ENCODE measurements at regions not wholly inside any gene's neighbourhood (a gene's known extent, or its start where the extent isn't known, plus 50 kb on each side); places are given as distances from the start of the nearest gene placed in this dataset.

DNA sequence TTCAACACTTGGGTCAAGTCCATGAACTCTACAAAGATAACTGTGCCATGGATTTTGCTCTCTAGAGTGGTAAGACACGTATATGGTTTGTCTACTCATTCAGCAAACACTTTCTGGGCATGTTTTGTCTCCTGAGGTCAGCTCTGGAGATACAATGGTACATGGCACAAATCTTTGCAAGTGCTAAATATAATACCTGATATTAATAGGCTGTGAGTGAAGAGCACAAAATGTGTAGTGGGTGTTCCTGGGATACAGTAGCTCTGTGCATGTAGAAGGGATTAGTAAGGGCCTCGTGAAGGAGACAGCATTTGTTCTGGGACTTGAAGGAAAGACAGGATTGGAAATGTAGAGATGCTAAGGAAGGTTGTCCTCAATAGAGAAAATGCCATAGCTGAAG lies 360.9 kb downstream of the BCKDHB start:
- no peaks in the 10 kb centered on the region for H3K27me3 ChIP-seq
- intact Hi-C loops (cut with DNase I; ENCODE audit: low total_unique reads) = no loop called here
- no peaks in the 10 kb centered on the region for H3K9me3 ChIP-seq
- no peak overlapping the region for H3K27ac ChIP-seq
- no peaks in the 10 kb centered on the region for H3K36me3 ChIP-seq
- TF ChIP-seq CTCF (IDR thresholded peaks at IDR 0.05 in 4 of 5, conservative IDR thresholded peaks at IDR 0.05 in 1 of 5) (no peak), POLR2A (IDR thresholded peaks at IDR 0.05) (no peak)
- H3K4me3 ChIP-seq = no peak overlapping the region
- DNase-seq (no peak), ATAC-seq (peak in 1 of 2 donors; percentile 58)
- in situ Hi-C loops (cut with MboI; ENCODE audit: low sequenced_read_pairs in 4 of 4) = no loop called here
- peaks cover 0 to 12% of the 10 kb centered on the region in 2 donors for H3K4me1 ChIP-seq

- no peak overlapping the region for H3K4me3 ChIP-seq
- H3K4me1 ChIP-seq = peaks cover 0 to 12% of the 10 kb centered on the region in 2 donors
- no peak overlapping the region for H3K27ac ChIP-seq
- H3K9me3 ChIP-seq = no peaks in the 10 kb centered on the region
- H3K27me3 ChIP-seq = no peaks in the 10 kb centered on the region
- ATAC-seq (no peak), DNase-seq (no peak)
- intact Hi-C loops (cut with DNase I; ENCODE audit: low total_unique reads) = no loop called here
- H3K36me3 ChIP-seq = no peaks in the 10 kb centered on the region
- in situ Hi-C loops (cut with MboI; ENCODE audit: low sequenced_read_pairs in 4 of 4) = no loop called here
- TF ChIP-seq CTCF (IDR thresholded peaks at IDR 0.05 in 4 of 5, conservative IDR thresholded peaks at IDR 0.05 in 1 of 5) (no peak), POLR2A (IDR thresholded peaks at IDR 0.05) (no peak)
Measured at GRCh38 chr6:80466981-80467380, 360.5 kb downstream of the BCKDHB start.

- intact Hi-C loops (cut with DNase I; ENCODE audit: low total_unique reads) (no loop called here), in situ Hi-C loops (cut with MboI; ENCODE audit: low sequenced_read_pairs in 4 of 4) (no loop called here)
- H3K27me3 ChIP-seq = no peaks in the 10 kb centered on the region
- H3K9me3 ChIP-seq = no peaks in the 10 kb centered on the region
- TF ChIP-seq CTCF (IDR thresholded peaks at IDR 0.05 in 4 of 5, conservative IDR thresholded peaks at IDR 0.05 in 1 of 5) (no peak), POLR2A (IDR thresholded peaks at IDR 0.05) (no peak)
- DNase-seq (no peak), ATAC-seq (no peak)
- H3K36me3 ChIP-seq = no peaks in the 10 kb centered on the region
- H3K27ac ChIP-seq = no peak overlapping the region
- H3K4me1 ChIP-seq = peaks cover 0 to 12% of the 10 kb centered on the region in 2 donors
- H3K4me3 ChIP-seq = no peak overlapping the region
Measured at GRCh38 chr6:80465513-80465912, 359.0 kb downstream of the BCKDHB start.

GRCh38 chr6:80464901-80465300 lies 358.4 kb downstream of the BCKDHB start:
- H3K4me1 ChIP-seq = peaks cover 0 to 12% of the 10 kb centered on the region in 2 donors
- DNase-seq = no peak
- TF ChIP-seq POLR2A (IDR thresholded peaks at IDR 0.05) = no peak
- TF ChIP-seq CTCF (IDR thresholded peaks at IDR 0.05 in 4 of 5, conservative IDR thresholded peaks at IDR 0.05 in 1 of 5) = no peak
- ATAC-seq = no peak
- in situ Hi-C loops (cut with MboI; ENCODE audit: low sequenced_read_pairs in 4 of 4) = no loop called here
- no peaks in the 10 kb centered on the region for H3K9me3 ChIP-seq
- no peak overlapping the region for H3K4me3 ChIP-seq
- no peak overlapping the region for H3K27ac ChIP-seq
- intact Hi-C loops (cut with DNase I; ENCODE audit: low total_unique reads) = no loop called here
- H3K27me3 ChIP-seq = no peaks in the 10 kb centered on the region
- H3K36me3 ChIP-seq = no peaks in the 10 kb centered on the region

DNA sequence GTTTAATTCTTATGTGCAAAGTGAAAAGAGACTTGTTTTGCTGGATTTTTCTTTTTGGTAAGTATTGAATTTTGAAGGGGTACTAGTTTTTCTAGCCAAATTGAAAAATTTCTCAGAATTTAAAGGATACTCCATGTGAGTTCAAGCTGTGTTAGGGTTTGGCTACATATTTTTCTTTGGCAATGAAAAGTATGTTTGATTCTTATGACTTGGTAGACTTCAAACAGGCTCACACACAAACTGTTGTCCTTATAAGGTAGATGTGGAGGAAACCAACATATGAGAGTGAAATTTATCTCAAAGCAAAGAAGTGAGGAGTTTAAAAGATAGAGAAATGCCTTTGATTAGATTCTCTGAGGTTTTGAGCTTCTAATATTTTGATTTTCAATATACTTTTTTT lies 356.7 kb downstream of the BCKDHB start:
- in situ Hi-C loops (cut with MboI; ENCODE audit: low sequenced_read_pairs in 4 of 4) (no loop called here), intact Hi-C loops (cut with DNase I; ENCODE audit: low total_unique reads) (no loop called here)
- ATAC-seq = no peak
- Histone ChIP-seq H3K27ac (no peak overlapping the region), H3K4me1 (peaks cover 0 to 12% of the 10 kb centered on the region in 2 donors), H3K27me3 (no peaks in the 10 kb centered on the region), H3K9me3 (no peaks in the 10 kb centered on the region), H3K4me3 (no peak overlapping the region), H3K36me3 (no peaks in the 10 kb centered on the region)
- DNase-seq = no peak
- TF ChIP-seq POLR2A (IDR thresholded peaks at IDR 0.05) = no peak
- no peak for TF ChIP-seq CTCF (IDR thresholded peaks at IDR 0.05 in 4 of 5, conservative IDR thresholded peaks at IDR 0.05 in 1 of 5)

Measured in gastrocnemius medialis (tissue), 4 donors.